Gastroesophageal sphincter (tissue), 4 donors: ENCODE measurements at regions not wholly inside any gene's neighbourhood (a gene's known extent, or its start where the extent isn't known, plus 50 kb on each side); places are given as distances from the start of the nearest gene placed in this dataset.

Experiments
- ATAC-seq: fragments of 150-250 bp; one replicate; pipeline ENCODE4 v1.9.1; 2016; ENCODE audit warnings: mild to moderate bottlenecking, moderate library complexity
- H3K27ac ChIP-seq, 4 donors: fragments of 200-600 bp; sonication (generic) in 3 of 4; 1 replicate in 3 of 4; 2 replicates in 1 of 4; pipeline ENCODE4 v1.5.1; 2016 to 2019
- H3K27me3 ChIP-seq: fragments of 200-600 bp; sonication (generic); one replicate; pipeline ENCODE4 v1.5.1; 2019
- H3K36me3 ChIP-seq, 2 donors: fragments of 200-600 bp; sonication (generic); one replicate each; pipeline ENCODE4 v1.5.1; 2019; ENCODE audit warnings: control low read depth in 1 of 2
- H3K4me1 ChIP-seq, 3 donors: fragments of 200-600 bp; sonication (generic); 1 replicate in 2 of 3; 2 replicates in 1 of 3; pipeline ENCODE4 v1.5.1; 2016 to 2019; ENCODE audit warnings: control low read depth in 2 of 3
- H3K4me3 ChIP-seq, 2 donors: fragments of 200-600 bp; sonication (generic); one replicate each; pipeline ENCODE4 v1.5.1; 2019; ENCODE audit warnings: mild to moderate bottlenecking in 1 of 2, moderate library complexity in 1 of 2
- H3K9me3 ChIP-seq, 3 donors: fragments of 200-600 bp; sonication (generic); one replicate each; pipeline ENCODE4 v1.5.1; 2017 to 2019; ENCODE audit warnings: control low read depth in 2 of 3
- EP300 ChIP-seq: sonication (generic); formaldehyde crosslinking; IDR thresholded peaks from one replicate; pipeline ENCODE4 v1.6.1; 2017; ENCODE audit warnings: antibody characterized with exemption, mild to moderate bottlenecking
- POLR2A ChIP-seq, 2 donors: fragments of 450-650 bp; IDR thresholded peaks; one replicate each; pipeline ENCODE4 v1.6.1; 2017; ENCODE audit warnings: antibody characterized with exemption in 2 of 2, mild to moderate bottlenecking in 2 of 2, moderate library complexity in 1 of 2
- POLR2AphosphoS5 ChIP-seq: sonication (generic); formaldehyde crosslinking; IDR thresholded peaks from one replicate; pipeline ENCODE4 v1.6.1; 2017; ENCODE audit warnings: antibody characterized with exemption
- WGBS, 2 donors: methylation state at CpG; one replicate each; pipeline ENCODE4 v1.1.5; 2018; ENCODE audit warnings: low coverage in 1 of 2; 5-methylcytosine and 5-hydroxymethylcytosine counted together
- TF ChIP-seq, protein P1 (sequence below), 4 experiments: fragments of 200-600 bp in 2 of 4; fragments of 450-650 bp in 2 of 4; sonication (generic) in 1 of 4; IDR thresholded peaks; one replicate each; pipeline ENCODE4 v1.5.1; 2017 to 2019; ENCODE audit warnings: antibody characterized with exemption in 4 of 4, mild to moderate bottlenecking in 2 of 4, moderate library complexity in 2 of 4

DNA sequence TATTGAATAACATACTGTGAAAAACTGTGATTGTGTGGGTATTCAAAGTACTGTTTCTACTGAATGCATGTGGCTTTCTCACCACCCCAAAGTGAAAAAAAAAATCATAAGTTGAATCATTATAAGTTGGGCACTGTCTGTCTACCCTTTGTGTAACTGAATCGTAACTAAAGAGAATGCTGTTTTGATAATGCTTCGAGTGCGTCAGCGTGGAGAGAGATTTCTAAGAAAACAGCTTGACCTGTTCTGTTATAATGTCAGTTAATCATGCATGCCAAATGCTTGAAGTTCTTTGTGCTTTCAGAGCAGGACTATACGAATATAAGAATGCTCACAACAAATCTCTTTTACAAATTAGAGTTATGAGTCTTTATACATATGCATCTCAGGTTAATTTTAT, 148.8 kb upstream of the SGCD start:
- 42 to 68% methylated on average over 5 of the region's 5 CpGs for WGBS, 2 donors
- ATAC-seq: no peak
- no peaks in the 10 kb centered on the region for H3K27me3 ChIP-seq
- H3K9me3 ChIP-seq: peaks cover 0 to 14% (median 0%) of the 10 kb centered on the region in 3 donors
- H3K36me3 ChIP-seq: no peaks in the 10 kb centered on the region
- H3K4me3 ChIP-seq: no peak overlapping the region
- H3K27ac ChIP-seq: no peak overlapping the region
- H3K4me1 ChIP-seq: no peaks in the 10 kb centered on the region
- TF ChIP-seq POLR2AphosphoS5: no peak
- TF ChIP-seq, protein P1, sequence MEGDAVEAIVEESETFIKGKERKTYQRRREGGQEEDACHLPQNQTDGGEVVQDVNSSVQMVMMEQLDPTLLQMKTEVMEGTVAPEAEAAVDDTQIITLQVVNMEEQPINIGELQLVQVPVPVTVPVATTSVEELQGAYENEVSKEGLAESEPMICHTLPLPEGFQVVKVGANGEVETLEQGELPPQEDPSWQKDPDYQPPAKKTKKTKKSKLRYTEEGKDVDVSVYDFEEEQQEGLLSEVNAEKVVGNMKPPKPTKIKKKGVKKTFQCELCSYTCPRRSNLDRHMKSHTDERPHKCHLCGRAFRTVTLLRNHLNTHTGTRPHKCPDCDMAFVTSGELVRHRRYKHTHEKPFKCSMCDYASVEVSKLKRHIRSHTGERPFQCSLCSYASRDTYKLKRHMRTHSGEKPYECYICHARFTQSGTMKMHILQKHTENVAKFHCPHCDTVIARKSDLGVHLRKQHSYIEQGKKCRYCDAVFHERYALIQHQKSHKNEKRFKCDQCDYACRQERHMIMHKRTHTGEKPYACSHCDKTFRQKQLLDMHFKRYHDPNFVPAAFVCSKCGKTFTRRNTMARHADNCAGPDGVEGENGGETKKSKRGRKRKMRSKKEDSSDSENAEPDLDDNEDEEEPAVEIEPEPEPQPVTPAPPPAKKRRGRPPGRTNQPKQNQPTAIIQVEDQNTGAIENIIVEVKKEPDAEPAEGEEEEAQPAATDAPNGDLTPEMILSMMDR (IDR thresholded peaks at IDR 0.05): no peak
- no peak for TF ChIP-seq POLR2A (IDR thresholded peaks at IDR 0.05)
- TF ChIP-seq EP300: no peak

DNA sequence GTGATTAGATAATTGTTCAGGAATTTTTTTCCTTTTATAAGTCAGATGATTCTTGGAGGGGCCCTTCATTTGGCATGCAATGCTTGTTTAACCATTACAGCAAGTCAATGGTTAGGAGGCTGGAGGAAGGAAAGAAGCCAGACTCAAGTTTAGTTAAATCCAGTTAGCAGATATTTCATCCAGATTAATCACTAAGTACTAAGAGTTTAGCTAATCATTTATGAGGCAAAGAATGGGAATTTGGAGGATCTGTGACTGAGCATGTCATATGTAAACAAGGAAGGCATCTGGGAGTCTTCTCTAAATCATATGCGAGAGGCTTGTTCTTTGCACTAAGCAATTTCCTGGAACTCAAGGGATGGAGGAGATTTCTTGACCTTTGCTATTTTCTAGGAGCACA, 145.3 kb upstream of the SGCD start:
- TF ChIP-seq POLR2AphosphoS5: no peak
- no peak for TF ChIP-seq POLR2A (IDR thresholded peaks at IDR 0.05)
- TF ChIP-seq, protein P1 (IDR thresholded peaks at IDR 0.05): no peak
- TF ChIP-seq EP300: no peak
- Histone ChIP-seq H3K9me3 (peaks cover 0 to 14% (median 0%) of the 10 kb centered on the region in 3 donors), H3K27ac (no peak overlapping the region), H3K4me1 (no peaks in the 10 kb centered on the region), H3K27me3 (no peaks in the 10 kb centered on the region), H3K4me3 (no peak overlapping the region), H3K36me3 (no peaks in the 10 kb centered on the region)
- 86 to 88% methylated on average over 1 of the region's 1 CpG for WGBS, 2 donors
- ATAC-seq: no peak

DNA sequence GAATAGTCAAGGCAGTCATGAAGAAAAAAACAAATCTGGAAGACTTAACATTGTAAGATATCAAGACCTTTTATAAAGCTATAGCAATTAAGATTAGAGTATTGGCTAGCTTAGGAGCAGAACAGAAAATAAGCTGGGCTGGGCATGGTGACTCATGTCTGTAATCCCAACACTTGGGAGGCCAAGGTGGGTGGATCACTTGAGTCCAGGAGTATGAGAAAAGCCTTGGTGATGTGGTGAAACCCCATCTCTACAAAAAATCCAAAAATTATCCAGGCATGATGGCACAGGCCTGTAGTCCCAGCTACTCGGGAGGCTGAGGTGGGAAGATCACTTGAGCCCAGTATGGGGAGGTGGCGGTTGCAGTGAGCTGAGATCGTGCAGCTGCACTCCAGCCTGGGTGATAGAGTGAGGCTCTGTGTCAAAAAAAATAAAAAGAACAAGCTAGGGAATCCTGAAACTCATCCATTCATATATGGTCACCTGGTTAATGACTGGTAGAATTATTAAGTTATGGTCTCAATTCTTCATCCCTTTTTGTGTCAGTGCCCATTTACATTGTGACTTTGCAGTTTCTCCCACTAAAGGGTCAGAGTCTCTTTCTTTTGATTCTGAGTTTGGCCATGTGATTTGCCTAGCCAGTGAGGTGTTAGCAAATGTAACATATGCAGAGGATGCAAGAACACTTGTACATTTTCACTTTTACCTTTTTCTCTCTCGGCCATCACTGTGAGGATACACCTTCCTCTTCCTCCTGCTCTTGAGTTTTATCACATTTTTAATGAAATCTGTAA, 144.6 kb upstream of the SGCD start:
- TF ChIP-seq POLR2A (IDR thresholded peaks at IDR 0.05) (no peak), POLR2AphosphoS5 (no peak), EP300 (no peak)
- TF ChIP-seq, protein P1 (IDR thresholded peaks at IDR 0.05): no peak

DNA sequence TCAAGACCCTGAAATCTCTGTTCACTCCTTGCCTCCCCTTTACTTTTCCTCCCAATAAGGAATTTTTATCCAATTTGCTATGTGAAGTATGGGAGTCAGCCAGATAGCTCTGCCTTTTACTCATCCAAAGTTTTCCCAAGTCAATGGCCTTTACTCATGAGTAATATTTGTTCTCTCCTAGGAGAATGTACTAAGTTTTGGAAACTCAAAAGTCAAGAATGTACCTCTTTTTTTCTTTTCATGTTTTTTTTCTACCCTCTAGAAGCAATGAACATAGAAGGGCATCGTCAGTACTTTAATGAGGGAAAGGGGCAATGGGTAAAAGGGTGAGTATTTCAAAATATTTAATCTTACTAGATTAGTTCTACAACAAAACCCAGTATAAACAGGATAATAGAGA, 140.2 kb upstream of the SGCD start:
- Histone ChIP-seq H3K9me3 (peaks cover 0 to 1% (median 0%) of the 10 kb centered on the region in 3 donors), H3K4me3 (no peak overlapping the region), H3K4me1 (no peaks in the 10 kb centered on the region), H3K36me3 (no peaks in the 10 kb centered on the region), H3K27ac (no peak overlapping the region), H3K27me3 (no peaks in the 10 kb centered on the region)
- TF ChIP-seq POLR2AphosphoS5 (no peak), POLR2A (IDR thresholded peaks at IDR 0.05) (no peak), EP300 (no peak)
- TF ChIP-seq, protein P1 (IDR thresholded peaks at IDR 0.05): no peak
- no peak for ATAC-seq
- WGBS, 2 donors: 100% methylated on average over 1 of the region's 1 CpG; no CpG with 5 or more reads in 1 of the 2 donors

More for the DNA sequence above, 144.6 kb upstream of the SGCD start:
- ATAC-seq: no peak
- no peaks in the 10 kb centered on the region for H3K36me3 ChIP-seq
- no peak overlapping the region for H3K4me3 ChIP-seq
- H3K27ac ChIP-seq: no peak overlapping the region
- 86 to 100% methylated on average over 3 to 4 of the region's 4 CpGs for WGBS, 2 donors
- H3K4me1 ChIP-seq: no peaks in the 10 kb centered on the region
- H3K9me3 ChIP-seq: peaks cover 0 to 14% (median 0%) of the 10 kb centered on the region in 3 donors
- no peaks in the 10 kb centered on the region for H3K27me3 ChIP-seq

DNA sequence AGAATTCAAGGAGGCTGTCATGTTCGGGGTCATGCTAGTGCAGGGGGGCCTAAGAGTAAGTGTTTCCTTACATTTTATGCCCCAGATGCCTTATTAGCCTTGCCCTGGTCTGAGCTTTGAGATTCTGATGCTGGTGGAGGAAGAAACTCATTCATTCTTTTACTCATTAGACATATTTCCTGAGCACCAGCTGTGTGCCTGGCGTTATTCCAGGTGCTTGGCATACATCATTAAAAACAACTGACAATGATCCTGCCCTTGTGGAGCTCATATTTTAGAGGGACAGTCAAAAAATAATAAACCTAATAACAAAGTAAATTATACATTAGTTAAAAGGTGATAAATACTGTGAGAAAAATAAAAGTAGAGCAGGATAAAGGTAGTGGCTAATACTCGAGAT, 138.9 kb upstream of the SGCD start:
- TF ChIP-seq EP300 (no peak), POLR2A (IDR thresholded peaks at IDR 0.05) (no peak), POLR2AphosphoS5 (no peak)
- TF ChIP-seq, protein P1 (IDR thresholded peaks at IDR 0.05): no peak
- H3K4me3 ChIP-seq: no peak overlapping the region
- no peaks in the 10 kb centered on the region for H3K27me3 ChIP-seq
- no peaks in the 10 kb centered on the region for H3K36me3 ChIP-seq
- WGBS, 2 donors: 39 to 71% methylated on average over 2 to 3 of the region's 3 CpGs
- H3K27ac ChIP-seq: no peak overlapping the region
- no peaks in the 10 kb centered on the region for H3K9me3 ChIP-seq
- no peak for ATAC-seq
- H3K4me1 ChIP-seq: no peaks in the 10 kb centered on the region
